ENCODE measurements at regions not wholly inside any gene's neighbourhood (a gene's known extent, or its start where the extent isn't known, plus 50 kb on each side); places are given as distances from the start of the nearest gene placed in this dataset.

- whole genome bisulfite sequencing, 2 donors: 67 to 71% methylated on average over 12 to 18 of the region's 19 CpGs
- TF ChIP-seq POLR2A (IDR thresholded peaks at IDR 0.05): no peak
- TF ChIP-seq, protein P1, sequence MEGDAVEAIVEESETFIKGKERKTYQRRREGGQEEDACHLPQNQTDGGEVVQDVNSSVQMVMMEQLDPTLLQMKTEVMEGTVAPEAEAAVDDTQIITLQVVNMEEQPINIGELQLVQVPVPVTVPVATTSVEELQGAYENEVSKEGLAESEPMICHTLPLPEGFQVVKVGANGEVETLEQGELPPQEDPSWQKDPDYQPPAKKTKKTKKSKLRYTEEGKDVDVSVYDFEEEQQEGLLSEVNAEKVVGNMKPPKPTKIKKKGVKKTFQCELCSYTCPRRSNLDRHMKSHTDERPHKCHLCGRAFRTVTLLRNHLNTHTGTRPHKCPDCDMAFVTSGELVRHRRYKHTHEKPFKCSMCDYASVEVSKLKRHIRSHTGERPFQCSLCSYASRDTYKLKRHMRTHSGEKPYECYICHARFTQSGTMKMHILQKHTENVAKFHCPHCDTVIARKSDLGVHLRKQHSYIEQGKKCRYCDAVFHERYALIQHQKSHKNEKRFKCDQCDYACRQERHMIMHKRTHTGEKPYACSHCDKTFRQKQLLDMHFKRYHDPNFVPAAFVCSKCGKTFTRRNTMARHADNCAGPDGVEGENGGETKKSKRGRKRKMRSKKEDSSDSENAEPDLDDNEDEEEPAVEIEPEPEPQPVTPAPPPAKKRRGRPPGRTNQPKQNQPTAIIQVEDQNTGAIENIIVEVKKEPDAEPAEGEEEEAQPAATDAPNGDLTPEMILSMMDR (IDR thresholded peaks at IDR 0.05): no peak
Observed at GRCh38 chr6:167407239-167408064, 82.6 kb downstream of the TTLL2 start.

DNA sequence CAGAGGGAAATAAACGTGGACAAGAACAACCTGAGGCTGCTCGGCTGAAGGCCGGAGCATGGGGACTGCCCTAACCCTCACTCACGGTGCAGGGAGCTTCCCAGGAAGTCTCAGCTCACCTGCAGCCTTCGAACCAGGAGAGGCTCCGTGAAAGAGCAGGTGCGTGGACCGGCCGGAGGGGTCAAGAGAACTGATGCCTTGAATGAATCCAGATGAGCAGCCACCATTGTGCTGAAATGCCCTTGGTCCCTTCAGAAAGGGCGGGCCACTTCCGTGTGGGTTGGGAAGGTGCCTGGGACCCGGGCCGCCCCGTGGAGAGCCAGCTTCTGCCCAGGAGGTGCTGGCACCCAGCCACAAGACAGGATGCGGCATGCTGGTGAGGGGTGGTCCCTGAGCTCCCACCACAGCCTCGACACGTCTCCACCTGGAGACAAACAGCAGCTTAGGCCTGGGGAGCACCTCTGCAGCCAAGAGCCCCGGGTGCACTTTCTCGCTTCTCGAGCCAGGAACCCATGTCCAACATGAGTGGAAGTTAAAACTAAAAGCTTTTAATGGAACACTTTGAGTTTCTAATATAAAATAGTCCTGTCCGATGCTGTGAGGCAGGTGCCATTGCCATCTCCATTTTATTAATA is 83.5 kb downstream of the TTLL2 start:
- ATAC-seq (no peak), DNase-seq (no peak)
- Histone ChIP-seq H3K4me3 (no peak overlapping the region), H3K27me3 (no peaks in the 10 kb centered on the region), H3K4me1 (no peaks in the 10 kb centered on the region), H3K27ac (no peak overlapping the region), H3K9me3 (no peaks in the 10 kb centered on the region), H3K36me3 (replicated peaks in 1 of 2; ENCODE audit: insufficient read depth in 1 of 2, low read depth in 2 of 2) (no peaks in the 10 kb centered on the region)
- WGBS, 2 donors: 64 to 81% methylated on average over 2 to 17 of the region's 21 CpGs
- TF ChIP-seq, protein P1 (IDR thresholded peaks at IDR 0.05): no peak
- TF ChIP-seq POLR2A (IDR thresholded peaks at IDR 0.05): no peak
- intact Hi-C loops (cut with DNase I): no loop called here

More at GRCh38 chr6:167407239-167408064, 82.6 kb downstream of the TTLL2 start:
- Histone ChIP-seq H3K36me3 (replicated peaks in 1 of 2; ENCODE audit: insufficient read depth in 1 of 2, low read depth in 2 of 2) (no peaks in the 10 kb centered on the region), H3K9me3 (no peaks in the 10 kb centered on the region), H3K4me3 (no peak overlapping the region), H3K27me3 (no peaks in the 10 kb centered on the region), H3K27ac (no peak overlapping the region), H3K4me1 (no peaks in the 10 kb centered on the region)
- intact Hi-C loops (cut with DNase I): no loop called here
- ATAC-seq: no peak
- DNase-seq: no peak

DNA sequence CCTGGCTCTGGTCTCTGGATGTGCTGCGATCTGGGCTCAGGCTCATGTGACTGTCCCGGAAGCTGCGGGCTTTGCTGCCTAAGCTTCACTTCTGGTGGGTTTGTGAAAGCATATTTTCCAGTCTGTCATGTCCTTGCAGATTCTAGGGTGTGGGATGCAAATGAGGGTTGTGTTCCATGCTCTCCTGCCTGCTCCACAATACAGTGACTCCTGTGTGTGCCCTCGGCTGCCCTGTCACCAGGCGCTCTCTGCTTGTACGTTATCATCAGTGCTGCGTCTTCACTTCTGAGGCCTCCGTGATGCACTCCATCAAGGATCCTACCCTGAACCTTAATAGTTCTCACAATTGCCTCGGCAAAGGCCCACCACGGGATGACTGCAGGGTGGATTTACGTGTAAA is 84.2 kb downstream of the TTLL2 start:
- H3K27me3 ChIP-seq: no peaks in the 10 kb centered on the region
- DNase-seq: no peak
- no peaks in the 10 kb centered on the region for H3K4me1 ChIP-seq
- WGBS, 2 donors: 93 to 94% methylated on average over 3 to 11 of the region's 11 CpGs
- H3K4me3 ChIP-seq: no peak overlapping the region
- H3K9me3 ChIP-seq: no peaks in the 10 kb centered on the region
- no peak overlapping the region for H3K27ac ChIP-seq
- H3K36me3 ChIP-seq (replicated peaks in 1 of 2; ENCODE audit: insufficient read depth in 1 of 2, low read depth in 2 of 2): no peaks in the 10 kb centered on the region
- intact Hi-C loops (cut with DNase I): no loop called here
- TF ChIP-seq, protein P1 (IDR thresholded peaks at IDR 0.05): no peak
- TF ChIP-seq POLR2A (IDR thresholded peaks at IDR 0.05): no peak
- no peak for ATAC-seq

DNA sequence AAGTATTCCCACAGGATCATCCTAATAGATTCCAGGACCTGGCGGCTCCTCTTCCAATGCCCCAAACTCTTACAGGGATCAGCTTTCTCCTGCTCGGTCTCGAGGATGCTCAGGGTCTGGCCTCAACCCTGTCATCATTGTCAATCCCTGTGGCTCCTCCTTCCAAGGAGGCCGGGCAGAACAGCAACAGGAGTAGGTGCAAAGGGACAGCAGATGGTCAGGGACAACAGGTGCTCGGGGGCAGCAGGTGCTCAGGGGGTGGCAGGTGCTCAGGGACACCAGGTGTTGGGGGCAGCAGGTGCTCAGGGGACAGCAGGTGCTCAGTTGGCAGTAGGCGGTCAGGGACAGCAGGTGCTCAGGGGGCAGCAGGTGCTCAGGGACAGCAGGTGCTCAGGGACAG is 84.8 kb downstream of the TTLL2 start:
- DNase-seq: no peak
- Histone ChIP-seq H3K4me1 (no peaks in the 10 kb centered on the region), H3K27me3 (no peaks in the 10 kb centered on the region), H3K27ac (no peak overlapping the region), H3K9me3 (no peaks in the 10 kb centered on the region), H3K36me3 (replicated peaks in 1 of 2; ENCODE audit: insufficient read depth in 1 of 2, low read depth in 2 of 2) (no peaks in the 10 kb centered on the region), H3K4me3 (no peak overlapping the region)
- 80 to 88% methylated on average over 6 of the region's 6 CpGs for WGBS, 2 donors
- intact Hi-C loops (cut with DNase I): no loop called here
- TF ChIP-seq POLR2A (IDR thresholded peaks at IDR 0.05): no peak
- TF ChIP-seq, protein P1 (IDR thresholded peaks at IDR 0.05): no peak
- ATAC-seq: no peak
